ENCODE measurements at regions not wholly inside any gene's neighbourhood (a gene's known extent, or its start where the extent isn't known, plus 50 kb on each side); places are given as distances from the start of the nearest gene placed in this dataset.

DNA sequence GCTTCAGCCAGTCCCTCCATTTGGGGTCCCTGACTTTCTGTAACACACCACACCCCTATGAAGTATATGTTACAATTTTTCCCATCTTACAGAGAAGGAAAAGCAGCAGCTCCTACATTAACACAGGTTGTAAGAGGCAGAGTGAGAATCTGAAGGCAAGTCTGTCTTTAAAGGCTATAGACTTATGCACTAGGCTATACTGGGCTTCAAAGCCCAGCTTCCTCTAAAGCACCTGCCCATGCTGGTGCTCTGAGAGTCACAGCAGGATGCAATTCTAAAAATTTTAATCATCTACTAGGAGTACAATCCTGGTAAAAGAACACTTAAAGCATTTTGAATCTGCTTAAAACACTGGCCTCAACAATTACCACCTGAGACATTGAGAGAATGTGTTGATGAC, 113.0 kb upstream of the NLGN4Y start:
- no peak overlapping the region for H3K4me3 ChIP-seq
- intact Hi-C loops (cut with DNase I; ENCODE audit: low total_unique reads): no loop called here
- DNase-seq: no peak
- TF ChIP-seq, protein P1, sequence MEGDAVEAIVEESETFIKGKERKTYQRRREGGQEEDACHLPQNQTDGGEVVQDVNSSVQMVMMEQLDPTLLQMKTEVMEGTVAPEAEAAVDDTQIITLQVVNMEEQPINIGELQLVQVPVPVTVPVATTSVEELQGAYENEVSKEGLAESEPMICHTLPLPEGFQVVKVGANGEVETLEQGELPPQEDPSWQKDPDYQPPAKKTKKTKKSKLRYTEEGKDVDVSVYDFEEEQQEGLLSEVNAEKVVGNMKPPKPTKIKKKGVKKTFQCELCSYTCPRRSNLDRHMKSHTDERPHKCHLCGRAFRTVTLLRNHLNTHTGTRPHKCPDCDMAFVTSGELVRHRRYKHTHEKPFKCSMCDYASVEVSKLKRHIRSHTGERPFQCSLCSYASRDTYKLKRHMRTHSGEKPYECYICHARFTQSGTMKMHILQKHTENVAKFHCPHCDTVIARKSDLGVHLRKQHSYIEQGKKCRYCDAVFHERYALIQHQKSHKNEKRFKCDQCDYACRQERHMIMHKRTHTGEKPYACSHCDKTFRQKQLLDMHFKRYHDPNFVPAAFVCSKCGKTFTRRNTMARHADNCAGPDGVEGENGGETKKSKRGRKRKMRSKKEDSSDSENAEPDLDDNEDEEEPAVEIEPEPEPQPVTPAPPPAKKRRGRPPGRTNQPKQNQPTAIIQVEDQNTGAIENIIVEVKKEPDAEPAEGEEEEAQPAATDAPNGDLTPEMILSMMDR (IDR thresholded peaks at IDR 0.05): no peak
- no peaks in the 10 kb centered on the region for H3K36me3 ChIP-seq
- no peaks in the 10 kb centered on the region for H3K4me1 ChIP-seq
- no peaks in the 10 kb centered on the region for H3K27me3 ChIP-seq
- H3K9me3 ChIP-seq: no peaks in the 10 kb centered on the region
- H3K27ac ChIP-seq: no peak overlapping the region

DNA sequence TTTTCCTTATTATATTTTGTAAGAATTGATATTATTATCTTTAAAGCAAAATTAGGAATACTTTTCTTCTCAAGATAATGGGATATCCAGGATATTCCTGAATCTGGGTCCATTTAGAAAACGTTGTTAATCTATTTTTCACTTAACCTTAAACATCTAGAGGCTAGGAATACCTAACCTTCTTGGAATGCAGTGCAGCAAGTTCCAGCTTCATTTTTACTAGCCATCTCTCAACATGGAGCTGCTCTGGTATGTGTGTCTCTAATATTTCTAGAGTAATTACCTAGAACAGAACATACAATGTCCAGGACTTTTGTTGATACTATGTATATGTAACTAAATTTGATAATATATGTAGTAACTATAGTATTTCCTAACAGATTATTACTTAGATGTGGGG, 87.8 kb upstream of the NLGN4Y start:
- Histone ChIP-seq H3K9me3 (no peaks in the 10 kb centered on the region), H3K36me3 (no peaks in the 10 kb centered on the region), H3K4me3 (no peak overlapping the region), H3K4me1 (no peaks in the 10 kb centered on the region), H3K27me3 (no peaks in the 10 kb centered on the region), H3K27ac (no peak overlapping the region)
- TF ChIP-seq, protein P1 (IDR thresholded peaks at IDR 0.05): no peak
- DNase-seq: no peak
- intact Hi-C loops (cut with DNase I; ENCODE audit: low total_unique reads): no loop called here

DNA sequence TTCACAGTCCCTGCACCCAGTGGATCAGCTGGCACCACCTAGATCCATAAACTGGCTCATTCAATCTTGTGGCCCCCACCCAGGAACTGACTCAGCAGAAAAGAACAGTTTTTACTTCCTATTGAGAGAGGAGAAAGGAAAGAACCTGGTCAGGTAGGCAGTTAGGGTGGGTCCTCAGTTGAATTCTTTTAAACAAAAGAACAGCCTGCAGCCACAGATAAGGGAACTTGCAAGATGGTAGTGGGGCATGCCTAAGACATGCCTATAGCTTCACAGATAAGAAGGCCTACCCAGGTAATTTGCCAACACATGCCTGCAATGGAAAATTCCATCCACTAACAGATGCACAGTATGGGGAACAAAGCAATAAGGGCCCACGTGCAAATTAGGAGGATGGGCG, 86.7 kb upstream of the NLGN4Y start:
- no peak for DNase-seq
- Histone ChIP-seq H3K36me3 (no peaks in the 10 kb centered on the region), H3K4me3 (no peak overlapping the region), H3K9me3 (no peaks in the 10 kb centered on the region), H3K27ac (no peak overlapping the region), H3K27me3 (no peaks in the 10 kb centered on the region), H3K4me1 (no peaks in the 10 kb centered on the region)
- TF ChIP-seq, protein P1 (IDR thresholded peaks at IDR 0.05): no peak
- intact Hi-C loops (cut with DNase I; ENCODE audit: low total_unique reads): no loop called here

DNA sequence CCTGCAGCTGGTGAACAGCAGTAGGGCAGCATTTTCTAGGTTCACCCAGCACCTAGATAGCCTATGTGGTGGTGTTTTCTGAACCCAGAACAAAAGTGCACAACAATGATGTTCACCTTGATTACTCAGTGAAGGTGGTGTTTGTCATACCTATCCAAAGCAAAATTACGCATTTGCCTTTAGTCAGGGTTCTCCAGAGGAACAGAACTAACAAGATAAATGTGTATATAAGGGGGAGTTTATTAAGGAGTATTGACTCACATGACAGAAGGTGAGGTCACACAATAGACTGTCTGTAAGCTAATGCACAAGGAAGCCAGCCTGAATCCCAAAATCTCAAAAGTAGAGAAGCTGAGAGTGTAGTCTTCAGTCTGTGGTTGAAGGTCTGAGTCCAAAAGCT, 85.9 kb upstream of the NLGN4Y start:
- intact Hi-C loops (cut with DNase I; ENCODE audit: low total_unique reads): no loop called here
- no peaks in the 10 kb centered on the region for H3K27me3 ChIP-seq
- no peak overlapping the region for H3K4me3 ChIP-seq
- TF ChIP-seq, protein P1 (IDR thresholded peaks at IDR 0.05): no peak
- H3K4me1 ChIP-seq: no peaks in the 10 kb centered on the region
- no peaks in the 10 kb centered on the region for H3K9me3 ChIP-seq
- no peaks in the 10 kb centered on the region for H3K36me3 ChIP-seq
- no peak for DNase-seq
- H3K27ac ChIP-seq: no peak overlapping the region

DNA sequence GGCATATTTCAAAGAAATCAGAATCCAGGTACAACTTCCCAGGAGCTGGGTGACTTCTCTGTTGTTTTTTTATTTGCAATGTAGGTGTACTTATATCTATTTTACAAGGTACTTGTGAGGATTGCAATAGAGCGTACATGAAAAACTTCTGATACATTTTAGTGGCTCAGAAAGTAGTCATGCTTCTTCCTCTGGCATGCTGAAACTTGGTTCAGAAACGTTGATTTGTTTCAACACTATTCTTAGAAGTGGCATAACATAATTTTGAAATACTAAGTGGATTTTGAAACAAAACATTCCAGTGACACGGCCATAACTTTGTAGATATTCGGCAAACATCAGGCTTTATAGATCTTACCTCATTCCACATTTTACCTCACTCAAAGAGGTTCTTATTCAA, 79.8 kb upstream of the NLGN4Y start:
- no peak overlapping the region for H3K27ac ChIP-seq
- TF ChIP-seq, protein P1 (IDR thresholded peaks at IDR 0.05): no peak
- H3K27me3 ChIP-seq: no peaks in the 10 kb centered on the region
- H3K4me3 ChIP-seq: no peak overlapping the region
- H3K36me3 ChIP-seq: no peaks in the 10 kb centered on the region
- H3K9me3 ChIP-seq: no peaks in the 10 kb centered on the region
- intact Hi-C loops (cut with DNase I; ENCODE audit: low total_unique reads): no loop called here
- H3K4me1 ChIP-seq: no peaks in the 10 kb centered on the region
- DNase-seq: no peak

DNA sequence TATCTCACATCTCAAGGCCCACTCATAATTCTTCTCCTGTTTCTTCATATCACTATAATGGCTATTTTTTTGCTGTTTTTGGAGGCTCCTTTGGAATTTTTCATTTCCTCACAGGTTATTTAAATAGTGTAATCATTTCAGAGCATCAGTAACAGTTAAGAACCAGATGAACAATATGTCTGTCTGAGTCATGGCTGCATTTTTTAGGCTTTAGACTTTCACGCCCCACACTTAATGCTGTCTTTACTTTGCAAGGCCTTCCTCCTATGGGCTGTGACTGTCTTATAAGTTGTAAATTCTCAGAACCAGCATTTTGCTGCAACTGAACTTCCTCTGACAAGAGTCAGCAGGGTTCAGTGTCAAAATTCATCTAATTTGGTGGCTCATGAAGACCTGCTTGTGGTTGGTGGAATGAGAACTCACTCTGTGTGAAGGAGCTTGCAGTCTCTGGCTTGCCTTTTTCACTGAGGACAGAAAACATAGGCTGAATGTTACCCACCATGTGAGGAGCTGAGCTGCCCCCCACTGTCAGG, 56.1 kb upstream of the NLGN4Y start:
- no peak for DNase-seq

More for the DNA sequence above, 56.1 kb upstream of the NLGN4Y start:
- TF ChIP-seq, protein P1 (IDR thresholded peaks at IDR 0.05): no peak
- Histone ChIP-seq H3K4me1 (no peaks in the 10 kb centered on the region), H3K27me3 (no peaks in the 10 kb centered on the region), H3K36me3 (no peaks in the 10 kb centered on the region), H3K9me3 (no peaks in the 10 kb centered on the region), H3K27ac (no peak overlapping the region), H3K4me3 (no peak overlapping the region)
- intact Hi-C loops (cut with DNase I; ENCODE audit: low total_unique reads): no loop called here

All from tibial artery (tissue), 4 donors.